ENCODE measurements at regions not wholly inside any gene's neighbourhood (a gene's known extent, or its start where the extent isn't known, plus 50 kb on each side); places are given as distances from the start of the nearest gene placed in this dataset.

- intact Hi-C loops (cut with micrococcal nuclease; ENCODE audit: unreplicated experiment), result loop anchor here (1.0 to 5.0 kb wide), 2 partner anchors 379 to 477 kb away; no protein-coding TSS in a partner anchor
- TF ChIP-seq, protein P1, sequence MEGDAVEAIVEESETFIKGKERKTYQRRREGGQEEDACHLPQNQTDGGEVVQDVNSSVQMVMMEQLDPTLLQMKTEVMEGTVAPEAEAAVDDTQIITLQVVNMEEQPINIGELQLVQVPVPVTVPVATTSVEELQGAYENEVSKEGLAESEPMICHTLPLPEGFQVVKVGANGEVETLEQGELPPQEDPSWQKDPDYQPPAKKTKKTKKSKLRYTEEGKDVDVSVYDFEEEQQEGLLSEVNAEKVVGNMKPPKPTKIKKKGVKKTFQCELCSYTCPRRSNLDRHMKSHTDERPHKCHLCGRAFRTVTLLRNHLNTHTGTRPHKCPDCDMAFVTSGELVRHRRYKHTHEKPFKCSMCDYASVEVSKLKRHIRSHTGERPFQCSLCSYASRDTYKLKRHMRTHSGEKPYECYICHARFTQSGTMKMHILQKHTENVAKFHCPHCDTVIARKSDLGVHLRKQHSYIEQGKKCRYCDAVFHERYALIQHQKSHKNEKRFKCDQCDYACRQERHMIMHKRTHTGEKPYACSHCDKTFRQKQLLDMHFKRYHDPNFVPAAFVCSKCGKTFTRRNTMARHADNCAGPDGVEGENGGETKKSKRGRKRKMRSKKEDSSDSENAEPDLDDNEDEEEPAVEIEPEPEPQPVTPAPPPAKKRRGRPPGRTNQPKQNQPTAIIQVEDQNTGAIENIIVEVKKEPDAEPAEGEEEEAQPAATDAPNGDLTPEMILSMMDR (IDR thresholded peaks at IDR 0.05), result no peak
- TF ChIP-seq SIN3A (IDR thresholded peaks at IDR 0.05; ENCODE audit: borderline replicate concordance, insufficient read depth, low read depth, low read length), result no peak
- no peak for TF ChIP-seq POLR2AphosphoS5 (IDR thresholded peaks at IDR 0.05; ENCODE audit: low read depth, low read length)
- no peak for TF ChIP-seq TCF7L2 (IDR thresholded peaks at IDR 0.05; ENCODE audit: low read depth, low read length)
- Histone ChIP-seq H3K4me3 (ENCODE audit: low read depth in 2 of 2, low read length in 2 of 2) (no peak overlapping the region), H3K27ac (ENCODE audit: low read length) (peak overlapping the region; percentile 80), H3K36me3 (ENCODE audit: control insufficient read depth, insufficient read depth, low read length) (no peaks in the 10 kb centered on the region), H3K9me3 (ENCODE audit: control insufficient read depth, insufficient read depth, low read depth, low read length) (no peaks in the 10 kb centered on the region), H3K27me3 (ENCODE audit: control insufficient read depth, insufficient read depth, low read length) (no peaks in the 10 kb centered on the region), H3K4me1 (ENCODE audit: control insufficient read depth, insufficient read depth, low read length) (peaks cover 29% of the 10 kb centered on the region)
- CTCF ChIA-PET, result interaction anchor here (0.7 to 1.6 kb wide), 5 partner anchors 9 to 445 kb away, joined by 3 to 4 read pairs (median 3); no protein-coding TSS in a partner anchor
- in situ Hi-C loops (cut with HindIII; ENCODE audit: low pct_unique_long_range_greater_than_20kb, low sequenced_read_pairs), result no loop called here
- DNase-seq (ENCODE audit: low read depth, low spot score) (no peak), ATAC-seq (peak; percentile 44)
- POLR2A ChIA-PET, result no interaction called here
- no TSS peak for BruUV-seq (replicated peaks)
Measured at GRCh38 chr5:96335873-96336272, 97.2 kb downstream of the PCSK1 start.

DNA sequence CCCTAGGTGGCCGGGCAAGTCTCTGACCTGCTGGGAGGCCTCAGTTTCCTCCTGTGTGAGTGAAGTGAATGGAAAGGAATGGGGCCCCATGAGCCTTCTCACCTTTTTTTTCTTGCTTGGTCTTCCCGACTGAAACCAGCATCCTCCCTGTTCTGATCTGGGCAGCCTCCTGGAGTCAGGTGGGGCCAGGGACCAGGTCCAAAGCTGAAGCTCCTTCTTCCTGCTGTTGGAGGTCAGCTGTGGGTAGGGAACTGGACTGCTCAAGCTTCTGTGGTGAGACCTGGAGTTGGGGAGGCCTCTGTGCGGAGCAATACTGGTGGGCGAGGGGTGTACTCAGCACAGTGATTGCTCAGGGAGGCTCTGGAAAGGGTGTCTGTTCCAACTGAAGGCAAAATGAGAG, 99.7 kb downstream of the PCSK1 start:
- TF ChIP-seq TCF7L2 (IDR thresholded peaks at IDR 0.05; ENCODE audit: low read depth, low read length) (no peak), REST (IDR thresholded peaks at IDR 0.05; ENCODE audit: insufficient read depth in 1 of 2, low read depth in 2 of 2, low read length in 1 of 2) (no peak), POLR2AphosphoS5 (IDR thresholded peaks at IDR 0.05; ENCODE audit: low read depth, low read length) (no peak), SIN3A (IDR thresholded peaks at IDR 0.05; ENCODE audit: borderline replicate concordance, insufficient read depth, low read depth, low read length) (no peak)
- TF ChIP-seq, protein P1 (IDR thresholded peaks at IDR 0.05), result no peak
- Histone ChIP-seq H3K4me1 (ENCODE audit: control insufficient read depth, insufficient read depth, low read length) (peaks cover 35% of the 10 kb centered on the region), H3K9me3 (ENCODE audit: control insufficient read depth, insufficient read depth, low read depth, low read length) (no peaks in the 10 kb centered on the region), H3K4me3 (ENCODE audit: low read depth in 2 of 2, low read length in 2 of 2) (no peak overlapping the region), H3K36me3 (ENCODE audit: control insufficient read depth, insufficient read depth, low read length) (no peaks in the 10 kb centered on the region), H3K27ac (ENCODE audit: low read length) (peak overlapping the region; percentile 70; the same call in 1 of the 2 replicates), H3K27me3 (ENCODE audit: control insufficient read depth, insufficient read depth, low read length) (no peaks in the 10 kb centered on the region)
- in situ Hi-C loops (cut with HindIII; ENCODE audit: low pct_unique_long_range_greater_than_20kb, low sequenced_read_pairs), result no loop called here
- intact Hi-C loops (cut with micrococcal nuclease; ENCODE audit: unreplicated experiment), result no loop called here
- DNase-seq (ENCODE audit: low read depth, low spot score) (no peak), ATAC-seq (no peak)
- ChIA-PET POLR2A (no interaction called here), CTCF (interaction anchor here (0.5 kb wide), 1 partner anchor 184 kb away, joined by 3 read pairs; no protein-coding TSS in a partner anchor)
- no TSS peak for BruUV-seq (replicated peaks)
